BJ (cell line): ENCODE measurements at regions not wholly inside any gene's neighbourhood (a gene's known extent, or its start where the extent isn't known, plus 50 kb on each side); places are given as distances from the start of the nearest gene placed in this dataset.

Experiments used
- CTCF ChIA-PET: fragments of 350-600 bp; formaldehyde crosslinking; extraction: SDS; loops from one replicate; lab custom pipeline; 2021; ENCODE audit warnings: antibody characterized with exemption, inconsistent platforms; lab: Yijun Ruan, JAX
- POLR2A ChIA-PET: fragments of 300-600 bp; sonication (Branson Sonifier 250); formaldehyde crosslinking; extraction: SDS; loops from one replicate; lab custom pipeline; 2021; ENCODE audit warnings: antibody characterized with exemption; lab: Charles Lee
- DNase-seq: peaks from one replicate; pipeline ENCODE4 v3.0.0-alpha.2; 2011; ENCODE audit warnings: low read depth
- H3K27me3 ChIP-seq: 2 replicates; pipeline ENCODE4 v1.6.0; 2011; ENCODE audit warnings: low read length; ENCODE audit not compliant: control insufficient read depth, insufficient read depth
- H3K36me3 ChIP-seq: 2 replicates; pipeline ENCODE4 v1.5.1; 2011; ENCODE audit warnings: low read length; ENCODE audit not compliant: control insufficient read depth, insufficient read depth
- H3K4me3 ChIP-seq: 2 replicates; pipeline ENCODE4 v1.5.1; 2011; ENCODE audit warnings: low read depth, mild to moderate bottlenecking, control low read depth, low read length
- CTCF ChIP-seq: IDR thresholded peaks from 2 replicates; pipeline ENCODE4 v1.5.1; 2011; ENCODE audit warnings: low read depth, mild to moderate bottlenecking, control low read depth, inconsistent platforms, low read length, moderate library complexity; ENCODE audit not compliant: insufficient read depth

DNA sequence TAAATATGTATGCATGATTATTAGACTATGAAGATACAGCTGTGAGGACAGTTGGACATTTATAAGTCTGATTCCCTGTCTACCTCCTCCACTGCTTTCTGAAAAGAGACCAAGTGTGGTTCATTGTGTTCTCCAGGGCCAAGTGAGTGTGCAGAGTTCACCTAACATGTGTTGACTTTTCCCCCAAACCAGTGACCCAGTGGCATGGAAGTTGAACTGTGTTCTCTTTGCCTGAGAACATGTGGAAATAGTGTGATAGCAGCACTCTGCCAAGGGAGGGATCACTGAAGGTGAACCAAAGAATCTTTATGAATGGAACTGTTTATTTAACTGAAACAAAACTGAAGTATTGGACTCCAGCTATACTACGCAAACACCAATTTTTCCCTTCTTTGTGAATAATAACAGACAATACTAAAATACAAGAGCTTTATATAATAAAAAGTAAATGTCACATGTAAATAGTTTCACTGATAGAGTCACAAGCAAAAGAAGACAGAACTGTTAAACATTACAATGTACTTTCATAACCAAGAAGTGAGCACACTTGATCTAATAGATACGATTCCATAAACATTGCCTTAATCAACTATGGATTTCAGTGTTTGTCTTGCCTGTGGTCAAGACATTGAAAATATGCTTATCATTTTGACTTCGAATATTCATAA lies 200.3 kb upstream of the FUT9 start:
- H3K4me3 ChIP-seq: no peak overlapping the region
- POLR2A ChIA-PET: no interaction called here
- CTCF ChIA-PET: no interaction called here

GRCh38 chr6:95819461-95819860 lies 196.3 kb upstream of the FUT9 start:
- Histone ChIP-seq H3K36me3 (no peaks in the 10 kb centered on the region), H3K4me3 (no peak overlapping the region), H3K27me3 (no peaks in the 10 kb centered on the region)
- no peak for DNase-seq
- POLR2A ChIA-PET: no interaction called here
- CTCF ChIA-PET: no interaction called here
- TF ChIP-seq CTCF: no peak

More for the DNA sequence above, 200.3 kb upstream of the FUT9 start:
- Histone ChIP-seq H3K27me3 (no peaks in the 10 kb centered on the region), H3K36me3 (no peaks in the 10 kb centered on the region)
- no peak for TF ChIP-seq CTCF
- DNase-seq: no peak

DNA sequence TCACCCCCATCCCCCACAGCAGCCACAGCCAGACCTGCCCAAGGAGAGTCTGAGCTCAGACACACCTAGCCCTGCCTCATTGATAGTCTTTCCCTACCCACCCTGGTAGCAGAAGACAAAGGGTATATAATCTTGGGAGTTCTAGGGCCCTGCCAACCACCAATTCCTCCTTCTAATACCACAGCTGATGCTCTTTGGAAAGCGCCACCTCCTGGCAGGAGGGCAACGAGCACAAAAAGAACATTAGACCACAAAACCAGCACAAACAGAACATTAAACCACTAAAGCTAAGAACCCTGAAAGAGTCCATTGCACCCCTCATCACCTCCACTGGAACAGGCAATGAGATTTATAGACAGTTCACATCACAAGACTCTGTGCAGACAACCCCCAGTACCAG lies 195.8 kb upstream of the FUT9 start:
- Histone ChIP-seq H3K4me3 (no peak overlapping the region), H3K27me3 (no peaks in the 10 kb centered on the region), H3K36me3 (no peaks in the 10 kb centered on the region)
- TF ChIP-seq CTCF: no peak
- DNase-seq: no peak
- CTCF ChIA-PET: no interaction called here
- POLR2A ChIA-PET: no interaction called here

GRCh38 chr6:95830859-95831557 lies 184.8 kb upstream of the FUT9 start:
- Histone ChIP-seq H3K36me3 (no peaks in the 10 kb centered on the region), H3K4me3 (no peak overlapping the region), H3K27me3 (no peaks in the 10 kb centered on the region)
- ChIA-PET CTCF (no interaction called here), POLR2A (no interaction called here)
- no peak for DNase-seq
- TF ChIP-seq CTCF: no peak

GRCh38 chr6:95837890-95838289 lies 177.9 kb upstream of the FUT9 start:
- TF ChIP-seq CTCF: no peak
- no peaks in the 10 kb centered on the region for H3K36me3 ChIP-seq
- CTCF ChIA-PET: no interaction called here
- H3K27me3 ChIP-seq: no peaks in the 10 kb centered on the region
- DNase-seq: no peak
- no peak overlapping the region for H3K4me3 ChIP-seq
- POLR2A ChIA-PET: no interaction called here
